NOMO-1 (cell line): ENCODE measurements at regions not wholly inside any gene's neighbourhood (a gene's known extent, or its start where the extent isn't known, plus 50 kb on each side); places are given as distances from the start of the nearest gene placed in this dataset.
A peak's percentile ranks its signal among the peaks of the same experiment; 100 is the strongest.
"Not testable (repeated sequence)": the region's sequence is repeated elsewhere in the genome, so short reads cannot be mapped to it uniquely, and the experiment has no call there.

Experiments used
- DNase-seq, 2 experiments: peaks; one replicate each; lab custom pipeline; 2025; ENCODE audit not compliant: unreplicated experiment in 2 of 2; lab: John Stamatoyannopoulos, UW

DNA sequence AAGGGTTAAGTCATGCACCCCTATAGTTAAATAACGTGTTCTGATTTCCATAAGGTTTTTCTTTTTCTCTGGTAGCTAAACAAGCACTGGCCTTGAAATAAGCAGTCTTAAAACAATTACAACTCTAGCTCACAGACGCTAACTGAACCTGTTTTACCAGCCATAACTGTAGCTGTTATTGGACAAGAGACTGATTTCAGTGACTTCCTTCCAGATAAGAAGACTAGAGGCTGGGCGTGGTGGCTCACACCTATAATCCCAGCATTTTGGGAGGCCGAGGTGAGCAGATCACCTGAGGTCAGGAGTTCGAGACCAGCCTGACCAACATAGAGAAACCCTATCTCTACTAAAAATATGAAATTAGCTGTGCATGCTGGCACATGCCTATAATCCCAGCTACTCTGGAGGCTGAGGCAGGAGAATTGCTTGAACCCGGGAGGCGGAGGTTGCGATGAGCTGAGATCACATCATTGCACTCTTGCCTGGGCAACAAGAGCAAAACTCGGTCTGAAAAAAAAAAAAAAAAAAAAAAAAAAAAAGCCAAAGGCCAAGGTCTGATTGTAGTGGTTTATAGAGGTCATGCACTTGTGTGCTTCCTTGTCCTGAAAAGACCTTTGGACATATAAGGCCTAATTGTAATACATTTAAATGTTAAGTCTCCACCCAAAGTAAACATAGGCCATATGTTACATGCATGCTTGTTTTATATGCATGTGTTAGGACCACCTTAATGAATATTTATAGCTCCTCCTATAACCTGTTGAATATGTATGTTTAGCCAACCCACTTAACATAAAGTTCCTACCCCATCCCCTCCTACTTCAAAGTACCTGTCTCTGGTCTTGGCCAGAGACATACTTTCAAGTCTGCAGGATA lies 319.5 kb upstream of the CA10 start:
- no peak for DNase-seq

DNA sequence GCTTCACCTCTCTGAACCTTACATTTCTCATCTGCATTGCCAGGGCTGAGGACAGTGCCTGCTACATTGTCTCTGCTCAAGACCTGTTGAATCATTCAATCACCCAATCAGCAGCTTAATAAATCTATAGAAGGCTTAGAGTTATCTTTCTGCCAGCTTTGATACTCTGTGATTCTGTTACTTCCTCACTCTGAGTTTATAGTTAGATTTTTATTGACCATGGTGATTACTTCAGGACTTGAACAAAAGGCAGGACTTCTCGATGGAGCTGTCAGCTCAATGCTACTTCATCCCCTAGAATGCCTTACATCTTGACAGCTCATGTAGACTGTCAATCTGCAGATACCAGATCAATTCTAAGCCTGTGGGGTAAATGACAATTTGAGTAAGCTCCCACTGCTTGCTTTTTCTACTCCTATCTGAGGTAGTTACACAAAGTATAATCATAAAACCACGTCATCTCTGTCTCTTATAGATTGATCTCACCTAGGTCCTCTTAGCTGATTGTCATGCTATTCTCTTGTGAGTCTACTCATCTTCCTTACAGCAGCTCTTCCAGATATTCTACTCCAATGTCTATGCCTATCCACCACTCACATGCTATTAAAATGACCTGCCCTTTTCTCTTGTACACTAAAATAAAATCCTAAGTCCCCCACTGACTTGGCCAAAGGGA lies 318.3 kb upstream of the CA10 start:
- DNase-seq = no peak

DNA sequence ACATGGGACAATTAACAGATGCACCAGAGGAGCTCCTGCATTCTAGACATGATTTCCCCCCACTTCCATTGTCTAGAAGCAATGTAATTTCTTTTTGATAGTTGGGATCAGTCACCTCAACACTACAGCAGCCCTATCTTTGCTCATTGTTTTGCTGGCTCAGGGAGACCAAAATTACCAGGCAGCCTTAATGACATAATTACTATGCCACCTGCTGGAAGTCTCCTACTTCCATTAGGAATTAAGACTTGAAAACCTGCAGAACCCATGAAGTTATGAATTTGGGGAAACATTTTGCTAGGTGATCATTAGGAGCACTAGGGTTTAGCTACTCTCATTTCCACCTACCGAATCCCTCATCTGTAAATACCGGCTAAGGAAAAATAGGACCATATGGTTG lies 312.0 kb upstream of the CA10 start:
- DNase-seq = no peak

GRCh38 chr17:52465407-52465806 lies 306.9 kb upstream of the CA10 start:
- no peak for DNase-seq

DNA sequence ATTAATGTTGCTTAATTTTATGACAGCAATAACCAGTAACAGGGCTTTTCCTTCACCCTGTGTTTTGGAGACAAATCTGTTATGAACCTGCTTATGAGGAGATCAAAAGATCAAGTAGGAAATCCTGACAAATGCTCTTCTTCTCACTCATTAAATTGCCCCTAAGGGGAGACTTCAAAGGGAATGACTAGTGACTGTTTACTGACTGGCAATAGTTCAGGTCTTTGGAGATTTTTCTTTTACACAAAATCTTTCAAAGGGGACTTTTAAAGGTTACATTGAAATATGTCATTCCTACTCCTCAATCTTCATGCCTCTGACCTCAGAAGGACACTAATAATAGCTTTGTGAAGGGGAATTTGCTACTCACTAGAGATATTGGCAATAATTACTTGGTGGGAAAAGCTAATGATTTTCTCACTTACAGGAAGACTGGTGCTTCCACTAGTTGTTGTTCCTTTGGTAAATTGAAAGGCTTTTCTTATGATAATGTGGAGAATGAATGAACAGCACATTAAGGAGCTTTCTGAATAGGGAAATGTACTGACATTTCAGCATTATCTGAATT lies 292.9 kb upstream of the CA10 start:
- no peak for DNase-seq

DNA sequence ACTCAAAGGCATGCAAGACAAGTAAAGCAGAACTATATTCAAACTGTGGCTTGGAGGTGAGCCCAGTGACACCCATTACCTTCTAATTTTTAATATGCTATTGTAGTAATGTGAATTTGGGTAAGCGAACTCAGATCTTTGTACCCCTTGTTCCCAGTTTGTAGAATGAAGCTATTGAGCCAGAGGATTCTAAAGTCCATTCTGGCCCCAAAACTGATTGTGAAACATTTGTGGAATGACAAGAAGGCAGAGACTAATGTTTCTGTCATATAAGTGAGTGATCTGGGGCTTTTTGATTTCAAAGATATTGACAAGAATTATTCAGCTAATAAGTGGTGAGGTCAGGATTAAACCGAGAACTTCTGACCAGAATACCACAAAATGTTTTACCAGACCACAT lies 283.8 kb upstream of the CA10 start:
- DNase-seq = no peak

DNA sequence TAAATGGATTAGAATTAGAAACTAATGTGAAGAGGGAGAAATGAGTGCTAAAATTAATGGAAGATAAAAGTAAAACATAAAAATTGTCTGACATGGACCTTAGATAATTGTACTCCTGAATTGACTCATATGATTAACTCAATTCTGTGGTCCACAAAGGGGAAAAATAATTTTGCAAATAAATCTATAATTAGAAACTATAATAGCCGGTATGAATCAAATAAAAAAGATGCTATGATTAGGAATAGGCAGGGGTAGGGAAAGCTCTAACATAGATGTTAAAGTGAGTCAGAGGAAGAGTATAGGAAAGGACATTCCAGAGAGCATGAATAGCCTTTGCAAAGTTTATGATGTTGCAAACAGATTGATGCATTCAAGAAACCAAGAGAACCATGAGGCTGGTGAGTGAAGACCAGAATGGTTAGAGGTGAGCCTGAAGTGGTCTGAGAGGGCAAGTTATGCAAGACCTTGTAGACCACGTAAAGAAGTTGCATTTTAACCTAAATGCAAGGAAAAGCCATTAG lies 262.1 kb upstream of the CA10 start:
- DNase-seq = no peak

DNA sequence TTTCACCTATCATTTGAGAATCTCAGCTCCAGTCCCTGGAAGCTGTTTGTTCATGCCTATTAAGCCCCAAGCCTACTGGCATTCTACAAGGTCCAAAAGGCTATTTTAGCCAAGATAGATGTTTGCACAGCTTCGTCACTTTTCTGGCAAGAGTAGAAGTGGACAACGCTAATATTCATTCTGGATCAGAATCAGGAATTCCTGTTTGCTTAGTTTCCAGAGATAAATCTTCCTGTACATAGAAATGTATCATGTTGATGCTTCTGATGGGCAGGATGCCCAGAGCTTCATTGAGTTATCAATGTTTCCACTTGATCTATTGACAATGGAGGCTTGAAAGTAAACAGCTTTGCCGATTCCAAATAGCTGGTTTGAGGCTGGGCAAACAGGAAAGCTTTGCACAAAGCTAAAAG lies 260.7 kb upstream of the CA10 start:
- DNase-seq = no peak

- no peak for DNase-seq
Observed at GRCh38 chr17:52410781-52411180, 252.3 kb upstream of the CA10 start.

GRCh38 chr17:52409222-52409621 lies 250.7 kb upstream of the CA10 start:
- DNase-seq = not testable (repeated sequence)

DNA sequence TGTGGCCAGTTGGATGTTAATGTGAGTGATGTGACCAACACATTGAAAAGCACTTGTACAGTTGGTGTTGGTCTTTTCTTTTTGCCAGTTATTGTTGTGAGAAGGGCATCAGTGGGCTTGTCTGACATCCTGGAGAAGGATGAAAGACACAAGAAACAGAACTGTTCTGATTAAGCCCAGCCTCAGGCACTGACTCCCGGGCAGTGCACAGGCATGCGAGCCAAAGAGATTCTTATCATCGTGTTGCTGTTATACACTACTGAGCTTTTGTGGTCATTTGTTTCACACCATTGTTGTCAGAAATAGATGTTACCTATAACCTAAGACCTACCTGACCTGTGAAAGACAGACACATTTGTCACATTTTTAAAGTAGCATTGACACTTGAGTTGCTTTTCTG lies 236.8 kb upstream of the CA10 start:
- DNase-seq = no peak

DNA sequence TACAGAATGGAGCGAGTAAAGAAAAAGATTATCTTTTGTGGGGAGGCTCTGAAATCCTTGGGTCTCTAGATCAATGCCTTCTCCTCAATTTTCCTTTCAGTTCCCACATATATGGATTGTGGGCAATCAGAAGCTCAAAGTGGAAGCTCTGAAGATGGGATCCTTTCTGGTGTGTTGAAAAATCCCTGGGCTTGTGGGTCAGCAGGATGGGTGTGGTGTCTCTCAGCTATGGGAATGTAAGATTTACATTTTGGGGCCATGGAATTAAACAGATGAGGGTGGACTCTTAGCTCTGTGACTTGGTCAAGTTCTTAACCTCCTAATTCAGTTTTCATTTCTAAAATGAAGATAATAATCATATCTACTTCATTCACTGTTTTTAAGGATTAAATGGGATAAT lies 231.9 kb upstream of the CA10 start:
- DNase-seq = no peak

DNA sequence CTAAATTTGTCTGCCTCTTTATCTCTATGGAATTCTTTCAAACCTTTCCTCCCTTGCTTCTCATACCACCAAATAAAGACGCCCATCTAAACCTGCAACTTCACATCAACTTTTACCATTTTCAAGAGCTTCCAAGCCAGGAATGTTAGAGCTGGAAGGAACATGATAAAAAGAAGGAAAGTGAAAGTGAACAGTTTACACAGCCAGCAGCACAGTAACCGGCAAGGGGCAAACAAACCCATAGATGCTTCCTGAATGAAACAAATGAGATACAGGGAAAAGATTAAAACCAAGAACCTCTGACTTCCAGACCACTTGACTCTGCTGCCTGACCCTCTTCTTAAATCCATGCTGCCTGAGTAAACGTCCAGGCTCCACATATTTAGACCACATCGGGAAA lies 231.1 kb upstream of the CA10 start:
- DNase-seq = no peak

DNA sequence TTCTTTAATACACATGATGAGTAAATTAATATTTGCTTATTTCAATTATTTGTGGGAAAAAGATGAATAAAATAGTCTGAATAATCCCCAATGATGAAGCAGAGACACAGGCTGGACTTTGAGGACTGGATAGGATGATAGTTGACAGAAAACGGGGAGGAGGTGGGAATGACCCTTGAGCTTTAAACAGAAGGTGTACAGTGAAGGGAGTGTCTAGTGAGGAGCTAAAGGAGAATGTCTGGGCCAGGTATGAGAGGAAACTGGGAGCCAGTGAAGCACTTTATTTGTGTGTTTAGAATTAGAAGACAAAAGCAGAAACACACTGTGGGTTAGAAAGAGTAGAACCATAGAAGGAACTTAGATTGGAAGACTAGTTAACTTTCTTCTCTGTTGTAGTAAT lies 230.4 kb upstream of the CA10 start:
- no peak for DNase-seq

- DNase-seq = no peak
Observed at GRCh38 chr17:52384695-52385094, 226.2 kb upstream of the CA10 start.

GRCh38 chr17:52383493-52384100 lies 225.1 kb upstream of the CA10 start:
- DNase-seq = peak in 1 of 2 experiments; percentile 18

DNA sequence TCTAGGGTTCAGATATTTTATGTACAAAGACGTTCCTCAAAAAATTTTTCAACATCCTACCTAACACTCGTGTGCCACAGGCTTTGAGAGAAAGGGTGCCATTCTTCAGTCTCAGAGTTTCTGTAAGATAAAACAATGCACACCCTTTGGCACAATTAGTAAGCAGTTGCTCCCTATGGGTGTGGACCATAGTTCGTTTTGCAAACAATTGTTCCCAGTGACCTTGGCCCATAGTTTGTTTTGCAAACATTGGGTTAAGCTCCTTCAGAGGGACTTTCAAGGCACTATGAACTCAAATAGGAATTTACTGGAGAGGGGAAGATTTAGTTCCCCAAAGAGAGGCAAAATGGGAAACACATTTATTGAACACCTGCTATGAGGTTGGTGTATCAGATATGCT lies 220.3 kb upstream of the CA10 start:
- DNase-seq = no peak

DNA sequence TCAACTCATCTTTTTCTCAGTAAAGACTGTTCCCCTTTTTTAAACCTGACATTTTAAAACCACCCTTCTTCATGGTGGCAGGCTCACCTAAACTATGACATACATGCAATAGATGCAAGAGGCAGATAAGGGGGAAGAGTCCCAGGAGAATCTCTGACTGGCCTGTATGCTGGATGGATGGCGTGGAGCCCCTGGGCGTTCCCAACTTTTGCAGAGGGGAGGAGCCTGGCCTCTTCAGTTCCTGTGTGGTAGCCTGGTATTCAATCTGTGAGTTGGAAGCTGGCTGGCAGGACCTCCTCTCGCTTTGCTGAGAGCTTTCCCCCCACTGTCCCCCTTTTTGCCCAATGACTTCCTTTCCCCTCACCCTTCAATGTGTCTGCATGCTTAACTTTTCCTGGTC lies 217.6 kb upstream of the CA10 start:
- DNase-seq = no peak

GRCh38 chr17:52368886-52369285 lies 210.4 kb upstream of the CA10 start:
- no peak for DNase-seq

GRCh38 chr17:52357854-52358253 lies 199.3 kb upstream of the CA10 start:
- DNase-seq = no peak

GRCh38 chr17:52336796-52337195 lies 178.3 kb upstream of the CA10 start:
- DNase-seq = no peak
